GM18873 (cell line): ENCODE measurements at regions not wholly inside any gene's neighbourhood (a gene's known extent, or its start where the extent isn't known, plus 50 kb on each side); places are given as distances from the start of the nearest gene placed in this dataset.
"Not testable (repeated sequence)": the region's sequence is repeated elsewhere in the genome, so short reads cannot be mapped to it uniquely, and the experiment has no call there.

Experiments used
- ATAC-seq: cut with Tn5 transposase; IDR thresholded peaks from one replicate; pipeline ENCODE4 v1.9.1; 2021; ENCODE audit warnings: mild to moderate bottlenecking, moderate library complexity, moderate number of reproducible peaks; ENCODE audit not compliant: unreplicated experiment, low FRiP score

DNA sequence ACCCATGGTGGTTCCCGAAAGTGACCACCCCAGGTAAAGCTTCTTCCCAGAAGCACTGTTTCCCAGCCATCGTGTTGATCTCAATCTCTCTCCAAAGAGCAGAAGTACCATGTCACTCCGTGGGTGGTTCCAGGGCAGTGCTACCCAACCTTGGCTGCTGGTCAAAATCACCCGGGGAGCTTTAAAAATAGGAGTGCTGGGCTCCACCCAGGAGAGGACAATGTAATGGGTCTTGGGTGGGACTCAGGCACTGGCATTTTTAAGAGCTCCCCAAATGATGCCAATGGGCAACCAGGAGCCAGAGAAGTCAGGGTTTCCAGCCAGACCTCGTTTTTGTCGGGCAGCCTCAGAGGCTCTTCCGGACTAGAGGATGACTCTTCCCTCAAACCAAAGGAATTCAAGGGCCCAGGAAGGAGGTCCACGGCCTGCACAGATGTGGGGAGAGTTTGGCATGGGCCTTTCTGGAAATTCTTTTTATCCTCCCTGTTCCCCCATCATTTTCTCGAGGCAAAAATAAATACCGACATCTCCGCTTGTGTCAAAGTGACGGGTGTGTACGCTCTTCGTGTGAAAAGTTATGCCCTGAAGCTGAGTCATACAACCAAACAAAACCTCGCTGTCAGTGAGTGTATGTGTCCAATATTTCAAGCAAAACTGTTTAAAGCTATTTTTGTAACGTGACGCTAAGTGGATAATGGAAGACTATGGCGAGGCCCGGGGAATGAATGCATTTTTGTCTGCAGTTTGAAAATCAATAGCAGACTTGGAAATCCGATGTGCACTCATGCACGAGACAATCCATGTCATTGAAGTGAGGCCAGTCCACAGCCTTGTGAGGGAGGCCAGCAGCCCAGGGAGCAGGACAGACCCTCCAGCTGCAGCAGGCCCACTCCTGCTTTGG is 364.1 kb downstream of the FOXL1 start:
- ATAC-seq = no peak

DNA sequence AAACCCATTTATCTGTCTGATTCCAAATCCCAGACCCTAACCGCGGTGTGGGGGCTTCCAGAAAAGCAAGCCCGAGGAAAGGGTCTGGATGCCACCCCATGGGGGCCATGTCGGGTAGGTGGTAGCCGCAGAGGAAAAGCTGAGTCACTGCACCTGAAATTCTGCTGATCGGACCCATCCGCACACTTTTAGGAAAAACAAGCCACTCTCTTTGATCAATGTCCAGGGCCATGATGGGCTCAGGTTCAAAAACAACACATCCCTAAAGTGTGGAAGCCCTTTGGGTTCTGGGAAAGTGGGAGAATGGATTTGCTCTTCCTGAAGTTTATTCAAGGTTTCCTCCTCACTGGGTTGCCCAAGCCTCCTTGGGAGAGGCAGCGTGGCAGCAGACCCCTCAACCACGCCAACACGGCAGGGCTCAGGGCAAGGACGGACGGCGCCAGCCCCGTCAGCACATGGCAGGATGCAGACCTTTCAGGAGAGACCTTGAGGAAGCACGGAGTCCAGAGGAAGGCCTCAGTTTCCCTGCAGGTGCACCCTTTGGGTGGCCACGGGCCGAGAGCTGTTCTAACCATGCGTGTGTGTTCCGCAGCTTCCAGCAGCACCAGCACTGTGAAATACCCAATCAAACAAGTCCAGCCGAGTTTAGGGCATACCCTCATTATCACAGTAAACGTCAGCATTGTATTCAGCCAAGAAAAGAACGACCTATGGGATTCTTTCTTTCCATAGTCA is 367.0 kb downstream of the FOXL1 start:
- no peak for ATAC-seq

DNA sequence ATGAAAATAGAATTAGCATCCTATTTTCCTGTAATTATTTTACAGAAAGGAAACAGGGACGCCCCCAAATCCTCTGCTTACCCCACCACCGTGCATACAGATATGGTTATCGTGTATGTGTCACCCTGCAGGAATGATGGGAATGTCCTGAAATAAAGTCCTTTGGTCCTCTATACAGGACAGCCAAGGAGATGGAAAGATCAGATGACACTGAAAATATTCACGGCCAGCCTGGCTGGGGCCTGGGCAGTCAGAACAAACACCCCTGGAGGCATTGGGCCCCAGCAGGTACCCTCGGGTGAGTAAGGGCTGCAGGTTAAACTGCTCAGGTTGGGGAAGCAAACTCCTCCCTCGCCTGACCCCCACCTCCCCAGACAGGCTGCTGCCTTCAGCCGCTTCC is 368.0 kb downstream of the FOXL1 start:
- ATAC-seq = no peak

DNA sequence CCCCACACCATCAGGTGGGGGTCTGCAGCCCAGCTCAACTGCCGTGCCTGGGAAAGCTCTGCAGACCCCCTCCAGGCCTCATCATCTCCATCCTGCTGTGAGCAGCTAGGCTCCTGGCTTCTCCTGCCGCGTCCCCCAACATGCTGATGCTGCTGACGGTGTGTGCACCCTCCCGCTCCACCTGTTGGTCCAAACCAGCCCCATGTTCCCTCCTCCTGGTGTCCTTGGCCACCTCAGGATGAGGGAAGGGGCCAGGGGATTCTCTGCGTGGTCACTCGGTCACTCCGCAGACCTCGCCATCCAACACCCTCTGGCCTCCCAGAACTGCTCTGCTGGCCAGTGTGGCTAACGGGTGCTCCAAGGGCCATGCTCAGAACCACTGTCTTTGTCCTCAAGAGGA is 368.6 kb downstream of the FOXL1 start:
- no peak for ATAC-seq

DNA sequence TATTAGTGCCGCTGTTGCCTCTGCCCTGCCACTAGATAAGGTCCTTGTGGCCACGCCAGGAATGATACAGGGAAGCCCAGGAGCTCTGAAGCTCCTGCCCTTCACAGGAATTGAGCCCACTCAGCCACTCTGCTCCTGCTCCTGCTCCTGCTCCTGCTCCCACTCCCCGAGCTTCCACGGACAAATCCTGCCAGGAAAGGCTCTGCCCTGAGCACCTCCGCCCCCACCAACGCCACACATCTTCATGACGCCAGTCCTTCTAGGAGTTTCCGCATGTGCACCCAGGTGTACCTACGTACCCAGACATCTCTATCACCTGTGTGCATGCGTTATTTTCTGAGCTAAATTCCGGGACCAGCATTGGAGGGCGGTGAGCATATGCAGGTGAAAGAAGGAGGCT is 369.1 kb downstream of the C16orf95 start:
- no peak for ATAC-seq

DNA sequence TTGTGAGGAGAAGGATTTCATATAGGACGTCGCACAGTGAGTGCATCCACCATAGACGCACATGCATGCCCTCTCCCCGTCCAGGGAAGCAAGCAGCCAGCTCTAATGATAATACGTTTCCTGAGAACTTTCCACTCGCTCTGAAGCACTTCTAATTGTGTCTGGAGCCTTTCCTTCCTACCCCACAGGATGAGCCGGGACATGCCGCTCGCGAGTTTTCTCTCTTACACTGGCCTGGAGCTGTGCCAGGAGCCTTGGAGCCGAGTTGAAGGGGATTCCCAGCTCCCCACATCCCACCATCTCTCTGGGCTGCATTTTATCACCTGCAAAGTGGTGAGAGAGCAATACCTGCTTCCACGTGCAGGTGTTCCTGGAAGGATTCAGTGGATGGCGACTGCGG is 368.1 kb downstream of the C16orf95 start:
- ATAC-seq = no peak

DNA sequence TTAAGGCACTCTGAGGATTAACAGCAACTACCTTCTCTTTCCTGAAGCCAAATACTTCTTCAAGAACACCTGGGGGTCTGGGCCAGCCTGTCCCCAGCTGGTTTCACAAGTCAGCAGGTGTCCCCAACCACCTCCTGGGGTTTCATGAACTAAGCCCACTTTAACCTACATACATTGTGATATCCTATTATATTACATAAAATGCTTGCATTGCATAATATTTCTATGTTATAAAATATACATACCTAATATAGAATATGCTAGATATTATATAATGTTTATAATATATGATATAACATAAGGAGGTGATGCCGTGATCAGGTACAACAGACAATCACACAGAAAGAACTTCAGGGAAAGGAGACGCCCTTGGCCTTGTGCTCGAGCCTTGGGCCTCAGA is 367.6 kb downstream of the C16orf95 start:
- no peak for ATAC-seq

DNA sequence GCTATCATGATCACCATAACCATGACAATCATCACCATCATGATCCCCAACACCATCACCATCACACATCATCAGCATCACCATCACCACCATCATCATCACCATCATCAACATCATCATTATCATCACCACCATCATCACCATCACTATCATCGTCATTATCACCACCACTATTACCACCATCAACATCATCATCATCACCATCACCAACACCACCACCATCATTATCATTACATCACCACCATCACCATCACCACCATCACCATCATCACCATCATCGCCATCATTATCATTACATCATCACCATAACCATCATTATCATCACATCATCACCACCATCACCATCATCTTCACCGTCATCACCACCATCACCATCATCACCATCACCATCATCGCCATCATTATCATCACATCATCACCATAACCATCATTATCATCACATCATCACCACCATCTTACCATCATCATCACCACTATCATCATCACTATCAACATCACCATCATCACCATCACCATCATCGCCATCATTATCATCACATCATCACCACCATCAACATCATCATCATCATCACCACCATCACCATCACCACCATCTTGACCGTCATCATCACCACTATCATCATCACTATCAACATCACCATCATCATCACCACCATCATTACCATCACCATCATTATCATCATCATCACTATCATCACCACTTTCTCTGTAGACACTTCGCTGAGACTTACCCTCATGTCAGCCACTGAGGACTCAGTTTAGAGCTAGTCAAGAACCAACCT is 366.0 kb downstream of the C16orf95 start:
- no peak for ATAC-seq

DNA sequence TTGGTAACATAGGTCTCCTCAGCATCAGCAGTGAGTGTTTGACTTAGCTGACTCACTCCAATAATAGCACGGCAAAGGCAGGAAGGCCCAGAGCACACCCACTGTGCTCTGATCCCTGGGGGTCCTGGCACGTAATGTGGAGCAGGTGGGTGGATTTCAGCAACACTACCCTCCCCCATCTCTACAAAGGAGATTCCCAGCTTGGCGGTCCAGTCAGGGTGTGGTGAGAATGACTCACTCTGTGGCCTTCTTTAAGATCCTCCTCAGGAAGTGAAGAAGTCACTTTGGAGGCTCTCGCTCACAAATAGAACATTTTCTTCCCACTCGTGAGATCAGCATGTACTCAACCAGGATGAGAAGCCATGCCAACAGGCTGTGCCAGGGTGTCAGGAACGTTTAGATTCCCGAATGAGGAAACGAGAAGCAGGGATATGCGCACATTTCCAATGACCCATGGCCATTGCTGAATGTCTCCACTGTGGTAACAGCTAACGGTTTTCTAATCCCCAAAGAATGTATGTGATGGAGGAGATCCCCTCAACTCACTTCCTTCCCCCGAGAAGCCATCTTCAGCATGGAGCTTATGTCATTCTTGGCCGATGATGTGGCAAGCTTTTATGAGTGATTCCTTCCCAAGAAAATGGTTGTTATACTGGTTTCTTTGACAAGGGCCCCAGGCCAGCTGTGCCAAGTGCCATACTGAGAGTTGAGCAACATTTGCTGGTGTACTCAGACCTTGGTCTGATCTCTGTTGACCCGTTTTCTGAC is 365.2 kb downstream of the C16orf95 start:
- no peak for ATAC-seq

DNA sequence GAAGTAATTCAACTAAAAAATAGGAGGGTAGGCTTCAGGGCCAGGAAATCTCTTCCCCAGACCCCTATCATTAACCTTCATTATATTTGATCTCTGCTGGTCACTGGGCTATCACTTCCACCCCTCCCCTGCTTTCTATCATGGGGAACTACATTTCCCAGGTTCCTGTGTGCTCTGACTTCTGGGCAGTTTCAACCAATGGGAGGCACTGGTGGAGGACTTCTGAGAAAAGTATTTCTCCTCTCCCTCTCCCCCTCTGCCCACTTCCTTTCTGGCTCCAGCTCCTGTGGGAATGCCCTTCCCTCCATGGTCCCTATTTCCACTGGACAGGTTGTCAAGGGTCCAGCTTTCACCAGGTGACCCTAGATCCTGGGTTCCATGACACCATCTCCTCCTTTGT is 364.4 kb downstream of the C16orf95 start:
- ATAC-seq = no peak

DNA sequence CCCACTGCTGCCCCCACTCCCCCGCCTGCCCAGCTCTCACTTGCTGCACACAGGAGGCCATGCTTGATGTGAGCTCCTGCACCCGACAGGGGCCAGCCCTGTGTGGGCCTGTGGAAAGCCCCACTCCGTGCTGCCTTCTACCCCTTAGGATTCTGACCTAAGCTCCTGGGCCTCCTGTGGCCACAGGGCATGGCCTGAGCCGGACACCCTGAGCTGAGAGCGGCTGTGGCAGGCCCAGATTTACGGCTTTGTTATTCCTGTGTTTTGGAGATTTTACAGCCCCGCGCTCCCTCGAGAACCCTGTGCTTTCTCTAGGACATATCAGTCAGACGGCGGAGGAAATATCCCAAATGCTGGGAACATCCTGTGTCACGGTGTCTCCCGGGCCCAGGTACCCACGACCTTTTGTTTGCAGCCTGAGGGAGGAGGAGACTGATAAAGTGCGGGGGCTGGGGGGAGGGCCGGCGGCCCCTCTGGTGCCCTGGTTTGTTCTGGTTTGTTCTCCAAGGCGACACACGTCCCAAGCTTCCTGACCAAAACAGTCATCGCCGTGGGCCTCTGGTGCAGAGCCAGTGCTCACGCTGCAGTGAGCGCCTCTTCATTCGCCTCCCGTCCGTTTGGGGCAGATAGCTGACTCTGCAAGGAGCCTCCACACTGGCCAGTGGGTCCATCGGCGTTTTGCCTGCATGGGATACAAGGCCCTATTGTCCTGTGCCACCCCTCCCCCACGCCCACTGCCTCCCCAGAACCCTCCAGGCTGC is 363.4 kb downstream of the C16orf95 start:
- ATAC-seq = no peak

DNA sequence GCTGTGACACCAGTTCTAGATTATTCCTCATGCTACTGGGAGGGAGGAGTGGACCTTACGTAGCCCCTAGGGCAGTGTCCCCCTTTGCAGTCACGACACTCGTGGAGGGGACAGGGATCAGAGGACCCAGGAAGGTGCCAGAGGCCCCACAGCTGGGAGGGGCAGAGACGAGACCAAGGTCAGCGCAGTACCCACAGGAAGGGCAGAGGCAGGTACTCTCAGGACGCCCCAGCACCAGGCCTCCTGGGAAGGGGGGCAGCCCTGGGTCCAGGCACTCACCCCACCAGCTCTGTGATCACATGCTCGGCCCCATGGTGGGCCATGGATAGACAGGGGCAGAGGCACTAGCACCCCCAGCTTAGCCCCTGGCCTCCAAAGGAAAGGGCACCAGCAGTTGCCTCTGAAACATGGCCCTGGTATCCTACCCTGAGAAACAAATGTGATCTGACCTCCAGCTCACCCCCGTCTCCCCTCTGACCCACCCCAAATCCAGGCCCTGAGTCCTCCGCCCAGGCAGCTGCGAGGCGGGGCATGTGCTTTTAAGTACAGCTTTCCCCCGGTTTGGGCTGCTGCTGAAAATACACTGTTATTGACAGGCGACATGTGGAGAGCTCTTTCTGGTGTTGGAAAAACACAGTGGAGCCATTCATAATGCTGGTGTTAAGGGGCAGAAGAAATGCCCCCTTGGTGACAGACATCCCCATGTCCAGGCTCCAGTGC is 361.9 kb downstream of the C16orf95 start:
- ATAC-seq = no peak

DNA sequence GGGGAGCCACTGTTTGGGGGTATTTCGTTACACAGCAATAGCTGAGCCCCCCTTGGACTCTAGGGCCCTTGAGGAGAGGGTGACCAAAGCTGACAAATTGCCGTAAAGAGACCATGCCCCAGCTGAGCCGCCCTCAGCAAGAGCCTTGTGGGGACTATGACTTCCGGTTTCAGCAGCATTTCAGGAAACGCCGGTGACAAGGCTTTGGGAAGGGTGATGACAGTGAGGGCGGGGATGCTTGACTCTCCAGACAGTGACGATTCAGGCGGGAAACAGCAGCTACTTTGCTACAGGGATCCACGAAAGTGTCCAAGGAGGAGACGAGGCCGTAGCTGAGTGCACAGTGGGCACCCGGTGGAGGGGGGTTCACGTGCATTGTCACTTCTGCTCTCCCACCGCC is 360.8 kb downstream of the C16orf95 start:
- no peak for ATAC-seq

DNA sequence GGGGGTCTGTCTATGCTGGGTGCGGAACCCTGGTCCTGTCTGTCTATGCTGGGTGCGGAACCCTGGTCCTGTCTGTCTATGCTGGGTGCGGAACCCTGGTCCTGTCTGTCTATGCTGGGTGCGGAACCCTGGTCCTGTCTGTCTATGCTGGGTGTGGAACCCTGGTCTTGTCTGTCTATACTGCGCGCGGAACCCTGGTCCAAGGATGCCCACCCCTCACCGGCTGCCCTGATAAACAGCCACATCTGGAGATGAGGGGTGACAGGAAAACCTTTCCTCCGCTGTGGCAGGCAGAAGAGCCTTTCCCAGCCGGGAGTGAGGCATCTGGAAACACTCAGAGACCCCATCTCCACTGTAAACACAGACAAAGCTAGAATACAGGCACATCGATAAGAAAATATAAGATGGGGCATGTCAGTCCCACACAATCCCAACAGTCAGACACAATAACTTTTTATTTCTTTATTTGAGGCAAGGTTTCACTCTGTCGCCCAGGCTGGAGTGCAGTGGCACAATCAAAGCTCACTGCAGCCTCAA is 359.5 kb downstream of the C16orf95 start:
- not testable (repeated sequence) for ATAC-seq

DNA sequence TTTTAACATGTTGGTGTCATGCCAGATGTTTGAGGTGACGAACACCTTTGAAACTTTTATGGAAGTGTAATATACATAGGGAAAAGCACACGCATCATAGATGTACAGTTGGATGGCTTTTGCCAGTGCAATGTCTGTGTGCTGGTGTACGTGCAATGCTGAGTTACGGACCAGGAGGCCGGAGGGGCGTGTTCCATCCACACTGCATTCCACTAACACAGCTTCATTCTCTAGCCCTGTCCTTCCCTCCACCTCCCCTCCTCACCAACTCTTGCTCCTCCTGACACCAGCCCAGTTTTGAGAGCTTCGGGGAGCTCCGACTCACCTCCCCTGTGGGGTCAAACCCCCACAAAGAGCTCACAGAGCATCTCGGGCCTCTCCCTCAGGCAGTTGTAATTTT is 358.8 kb downstream of the C16orf95 start:
- ATAC-seq = no peak

DNA sequence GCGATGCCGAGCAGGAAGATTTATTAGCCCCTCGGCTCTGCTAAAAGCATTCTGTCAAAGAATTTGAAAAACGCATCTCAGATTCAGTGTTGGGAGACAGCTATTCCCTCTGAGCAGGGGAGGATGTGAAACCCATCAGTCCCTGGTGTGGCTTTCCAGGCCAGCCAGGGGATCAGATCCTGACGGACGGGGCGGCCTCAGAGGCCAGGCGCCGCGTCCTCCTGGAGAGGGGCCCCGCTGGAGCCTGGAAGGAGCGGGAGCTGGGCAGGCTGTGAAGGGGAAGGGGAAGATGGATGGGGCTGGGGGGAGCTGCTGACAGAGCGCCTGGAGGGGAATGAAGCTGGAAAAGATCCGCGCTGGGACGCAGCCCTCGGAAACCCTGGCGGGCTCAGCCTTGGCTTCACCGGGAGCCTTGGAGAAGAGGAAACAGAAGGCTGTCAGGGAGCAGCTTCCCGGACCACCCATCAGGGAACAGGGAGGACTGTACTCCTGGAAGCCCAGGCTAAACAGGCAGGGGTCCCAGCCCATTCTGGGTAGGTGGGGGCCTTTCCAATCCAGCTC is 358.0 kb downstream of the C16orf95 start:
- ATAC-seq = no peak

DNA sequence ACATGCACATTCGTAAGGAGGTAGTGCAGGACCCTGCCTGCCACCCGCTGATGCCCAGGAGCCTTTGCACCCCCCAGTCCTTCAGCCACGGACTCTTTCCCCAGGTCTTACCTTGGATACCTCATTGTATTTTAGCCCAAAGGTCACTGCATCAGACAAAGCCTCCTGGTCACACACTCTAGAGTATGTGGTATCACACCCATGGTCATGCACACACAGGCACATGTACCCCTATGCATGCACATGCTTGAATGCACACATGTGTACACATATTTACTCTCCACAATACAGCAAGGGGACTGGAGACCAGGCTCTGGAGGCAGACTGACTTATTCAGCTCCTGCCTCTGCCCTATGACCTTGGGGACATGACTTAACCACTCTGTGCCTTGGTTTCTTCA is 357.5 kb downstream of the C16orf95 start:
- no peak for ATAC-seq

DNA sequence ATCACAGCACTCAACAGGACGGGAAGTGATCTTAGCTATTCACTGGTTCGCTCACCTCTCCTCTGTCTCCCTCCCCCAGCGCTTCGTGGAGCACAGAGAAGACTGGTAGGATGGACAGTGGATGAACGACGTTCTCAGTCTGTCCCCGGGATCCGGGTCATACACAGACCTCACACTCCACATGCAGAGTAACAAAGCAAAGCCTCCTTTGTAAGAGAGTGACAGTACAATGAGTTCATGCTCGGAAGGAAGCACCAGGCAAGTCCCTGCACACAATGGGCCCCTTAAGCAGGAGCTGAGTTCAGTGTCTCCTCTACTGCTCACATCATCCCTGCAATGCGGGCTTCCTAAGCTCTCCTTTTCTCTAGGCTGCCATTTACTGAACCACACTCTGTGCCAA is 356.9 kb downstream of the C16orf95 start:
- ATAC-seq = no peak
